Stimulated activated naive B cell treated with anti-CD40 and anti-IgM and Interleukin-4, amounts not matched to agents 10 μg/mL and 1 μg/mL and 100 μg/mL, for 72 hours (primary cell): ENCODE measurements at regions not wholly inside any gene's neighbourhood (a gene's known extent, or its start where the extent isn't known, plus 50 kb on each side); places are given as distances from the start of the nearest gene placed in this dataset.

Experiments
- ATAC-seq, 2 donors: fragments of 150-1000 bp; cut with Tn5 transposase; replicated peaks; 2 replicates each; pipeline ENCODE4 v1.10.0; 2021; ENCODE audit warnings: moderate library complexity in 1 of 2
- DNase-seq: peaks from one replicate; pipeline ENCODE4 v3.0.0; 2021
- H3K27ac Mint-ChIP-seq: one replicate; pipeline ENCODE4 v1.8.0; 2022; ENCODE audit warnings: mild to moderate bottlenecking, mixed read lengths
- H3K27me3 Mint-ChIP-seq, 2 donors: one replicate each; pipeline ENCODE4 v1.8.0; 2022; ENCODE audit warnings: mixed read lengths in 2 of 2
- H3K36me3 Mint-ChIP-seq, 2 donors: one replicate each; pipeline ENCODE4 v1.8.0; 2022; ENCODE audit warnings: mixed read lengths in 2 of 2, mild to moderate bottlenecking in 1 of 2
- H3K4me1 Mint-ChIP-seq, 2 donors: one replicate each; pipeline ENCODE4 v1.8.0; 2022; ENCODE audit warnings: mixed read lengths in 2 of 2, mild to moderate bottlenecking in 1 of 2
- H3K4me3 Mint-ChIP-seq, 2 donors: one replicate each; pipeline ENCODE4 v1.8.0; 2022; ENCODE audit warnings: mild to moderate bottlenecking in 2 of 2, mixed read lengths in 2 of 2, moderate library complexity in 1 of 2
- H3K9me3 Mint-ChIP-seq, 2 donors: one replicate each; pipeline ENCODE4 v1.8.0; 2022; ENCODE audit warnings: mixed read lengths in 2 of 2, mild to moderate bottlenecking in 1 of 2

GRCh38 chr15:77557564-77557963 lies 75.1 kb downstream of the LINGO1 start:
- H3K4me1 Mint-ChIP-seq, result peaks cover 0 to 3% of the 10 kb centered on the region in 2 donors
- DNase-seq (no peak), ATAC-seq (no peak)
- H3K36me3 Mint-ChIP-seq, result no peaks in the 10 kb centered on the region
- peaks cover 21 to 43% of the 10 kb centered on the region in 2 donors for H3K27me3 Mint-ChIP-seq
- H3K27ac Mint-ChIP-seq, result no peak overlapping the region
- no peaks in the 10 kb centered on the region for H3K9me3 Mint-ChIP-seq
- H3K4me3 Mint-ChIP-seq, result no peak overlapping the region

DNA sequence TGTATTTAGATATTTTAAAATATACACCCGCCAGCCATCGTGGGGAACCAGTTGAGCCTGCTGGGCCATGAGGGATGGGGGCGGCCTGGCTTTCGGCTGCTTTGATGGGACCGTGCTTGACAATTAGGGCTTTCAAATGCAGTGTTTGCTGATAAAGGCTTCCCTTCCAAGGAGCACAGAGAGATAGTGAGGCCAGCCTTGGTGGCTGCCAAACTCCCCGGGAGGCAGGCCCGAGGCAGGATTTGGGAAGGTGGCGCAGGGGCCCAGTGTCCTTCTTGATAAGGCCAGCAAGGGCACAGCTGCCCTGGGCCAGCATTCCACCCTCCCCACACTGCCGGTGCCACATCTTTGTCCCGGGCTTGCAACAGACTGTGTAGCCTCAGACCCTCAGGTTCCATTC lies 75.6 kb downstream of the LINGO1 start:
- DNase-seq (no peak), ATAC-seq (no peak)
- Mint-ChIP-seq H3K27ac (no peak overlapping the region), H3K9me3 (no peaks in the 10 kb centered on the region), H3K36me3 (no peaks in the 10 kb centered on the region), H3K4me1 (peaks cover 0 to 3% of the 10 kb centered on the region in 2 donors), H3K27me3 (peaks cover 21 to 41% of the 10 kb centered on the region in 2 donors), H3K4me3 (no peak overlapping the region)

GRCh38 chr15:77556622-77557021 lies 76.1 kb downstream of the LINGO1 start:
- DNase-seq, result no peak

GRCh38 chr15:77555232-77555631 lies 77.5 kb downstream of the LINGO1 start:
- ATAC-seq, result no peak
- DNase-seq, result no peak
- H3K36me3 Mint-ChIP-seq, result no peaks in the 10 kb centered on the region
- no peaks in the 10 kb centered on the region for H3K9me3 Mint-ChIP-seq
- H3K27ac Mint-ChIP-seq, result no peak overlapping the region
- no peak overlapping the region for H3K4me3 Mint-ChIP-seq
- H3K27me3 Mint-ChIP-seq, result peaks cover 7 to 24% of the 10 kb centered on the region in 2 donors
- H3K4me1 Mint-ChIP-seq, result peaks cover 0 to 3% of the 10 kb centered on the region in 2 donors

More at GRCh38 chr15:77556622-77557021, 76.1 kb downstream of the LINGO1 start:
- no peaks in the 10 kb centered on the region for H3K36me3 Mint-ChIP-seq
- no peaks in the 10 kb centered on the region for H3K9me3 Mint-ChIP-seq
- ATAC-seq, result no peak
- peaks cover 0 to 3% of the 10 kb centered on the region in 2 donors for H3K4me1 Mint-ChIP-seq
- no peak overlapping the region for H3K4me3 Mint-ChIP-seq
- H3K27ac Mint-ChIP-seq, result no peak overlapping the region
- peaks cover 21 to 38% of the 10 kb centered on the region in 2 donors for H3K27me3 Mint-ChIP-seq

DNA sequence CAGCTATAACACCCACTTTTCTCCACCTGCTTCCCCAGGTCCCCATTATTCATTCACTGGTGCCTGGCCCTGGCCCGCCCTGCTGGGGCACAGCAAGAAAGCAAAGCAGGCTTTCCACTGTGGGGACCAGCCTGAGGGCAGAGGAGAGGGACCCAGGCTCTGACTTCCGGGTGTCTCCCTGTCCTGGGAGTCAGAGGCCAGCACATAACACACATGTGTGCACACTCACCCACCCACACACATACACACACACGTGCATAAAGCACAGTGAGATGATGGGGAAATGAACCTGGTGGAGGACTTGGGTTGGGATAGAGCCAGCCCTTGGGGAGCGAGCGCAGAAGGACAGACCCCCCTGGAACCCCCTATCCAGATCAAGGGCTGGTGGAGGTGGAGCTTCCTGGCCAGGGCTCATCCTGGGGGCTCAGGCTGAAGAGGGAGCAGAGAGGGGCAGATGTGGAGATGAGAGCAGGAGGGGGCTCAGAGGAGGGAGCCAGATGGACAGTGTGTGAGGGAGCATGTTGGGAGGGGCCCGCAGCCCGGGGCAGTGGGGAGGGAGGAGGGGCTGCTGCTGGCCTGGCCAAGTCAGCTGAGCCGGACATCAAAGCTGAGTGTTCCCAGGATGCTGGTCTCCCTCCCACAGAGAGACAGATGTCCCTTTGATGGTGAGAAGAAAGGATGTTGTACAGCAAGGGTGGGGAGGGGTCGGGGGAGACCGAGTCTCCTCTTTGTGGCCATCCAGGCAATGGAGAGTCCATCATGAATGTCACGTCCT lies 78.2 kb downstream of the LINGO1 start:
- Mint-ChIP-seq H3K9me3 (no peaks in the 10 kb centered on the region), H3K27ac (no peak overlapping the region), H3K4me3 (no peak overlapping the region), H3K4me1 (peaks cover 0 to 3% of the 10 kb centered on the region in 2 donors), H3K36me3 (no peaks in the 10 kb centered on the region), H3K27me3 (peaks cover 0 to 16% of the 10 kb centered on the region in 2 donors)
- DNase-seq (no peak), ATAC-seq (no peak)

GRCh38 chr15:77553695-77554094 lies 79.0 kb downstream of the LINGO1 start:
- Mint-ChIP-seq H3K4me1 (peaks cover 5 to 8% of the 10 kb centered on the region in 2 donors), H3K4me3 (no peak overlapping the region), H3K9me3 (no peaks in the 10 kb centered on the region), H3K27me3 (peaks cover 0 to 8% of the 10 kb centered on the region in 2 donors), H3K27ac (no peak overlapping the region), H3K36me3 (no peaks in the 10 kb centered on the region)
- ATAC-seq (no peak), DNase-seq (no peak)

GRCh38 chr15:77553257-77553656 lies 79.5 kb downstream of the LINGO1 start:
- DNase-seq (no peak), ATAC-seq (no peak)
- Mint-ChIP-seq H3K4me1 (peaks cover 9 to 10% of the 10 kb centered on the region in 2 donors), H3K9me3 (no peaks in the 10 kb centered on the region), H3K27me3 (peaks cover 0 to 5% of the 10 kb centered on the region in 2 donors), H3K4me3 (no peak overlapping the region), H3K27ac (no peak overlapping the region), H3K36me3 (no peaks in the 10 kb centered on the region)

DNA sequence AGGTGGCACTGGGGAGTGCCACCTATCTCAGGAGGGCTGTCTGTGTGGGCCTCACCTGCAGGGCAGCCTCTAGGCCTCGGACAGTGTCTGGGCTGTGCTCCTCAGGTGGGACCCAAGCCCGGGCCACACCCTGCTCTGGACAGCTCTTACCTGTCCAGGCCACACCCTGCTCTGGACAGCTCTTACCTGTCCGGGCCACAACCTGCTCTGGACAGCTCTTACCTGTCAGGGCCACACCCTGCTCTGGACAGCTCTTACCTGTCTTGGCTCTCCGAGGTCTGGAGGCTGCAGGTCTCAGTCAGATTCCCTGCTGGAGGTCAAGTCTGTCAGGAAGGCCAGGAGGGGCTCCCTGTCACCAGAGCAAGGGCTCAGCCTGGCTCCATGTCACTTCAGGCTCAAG lies 80.6 kb downstream of the LINGO1 start:
- peaks cover 0 to 3% of the 10 kb centered on the region in 2 donors for H3K36me3 Mint-ChIP-seq
- DNase-seq, result no peak
- no peak overlapping the region for H3K27ac Mint-ChIP-seq
- H3K9me3 Mint-ChIP-seq, result peaks cover 0 to 3% of the 10 kb centered on the region in 2 donors
- no peak for ATAC-seq
- H3K4me3 Mint-ChIP-seq, result no peak overlapping the region
- H3K4me1 Mint-ChIP-seq, result peaks cover 11% of the 10 kb centered on the region in 2 donors
- peaks cover 0 to 5% of the 10 kb centered on the region in 2 donors for H3K27me3 Mint-ChIP-seq

- Mint-ChIP-seq H3K27me3 (peaks cover under 1 to 5% of the 10 kb centered on the region in 2 donors), H3K27ac (no peak overlapping the region), H3K36me3 (peaks cover 0 to 3% of the 10 kb centered on the region in 2 donors), H3K4me1 (peaks cover 11 to 12% of the 10 kb centered on the region in 2 donors), H3K4me3 (no peak overlapping the region), H3K9me3 (peaks cover 0 to 3% of the 10 kb centered on the region in 2 donors)
- ATAC-seq, result no peak
- no peak for DNase-seq
Observed at GRCh38 chr15:77550301-77551251, 82.1 kb downstream of the LINGO1 start.

DNA sequence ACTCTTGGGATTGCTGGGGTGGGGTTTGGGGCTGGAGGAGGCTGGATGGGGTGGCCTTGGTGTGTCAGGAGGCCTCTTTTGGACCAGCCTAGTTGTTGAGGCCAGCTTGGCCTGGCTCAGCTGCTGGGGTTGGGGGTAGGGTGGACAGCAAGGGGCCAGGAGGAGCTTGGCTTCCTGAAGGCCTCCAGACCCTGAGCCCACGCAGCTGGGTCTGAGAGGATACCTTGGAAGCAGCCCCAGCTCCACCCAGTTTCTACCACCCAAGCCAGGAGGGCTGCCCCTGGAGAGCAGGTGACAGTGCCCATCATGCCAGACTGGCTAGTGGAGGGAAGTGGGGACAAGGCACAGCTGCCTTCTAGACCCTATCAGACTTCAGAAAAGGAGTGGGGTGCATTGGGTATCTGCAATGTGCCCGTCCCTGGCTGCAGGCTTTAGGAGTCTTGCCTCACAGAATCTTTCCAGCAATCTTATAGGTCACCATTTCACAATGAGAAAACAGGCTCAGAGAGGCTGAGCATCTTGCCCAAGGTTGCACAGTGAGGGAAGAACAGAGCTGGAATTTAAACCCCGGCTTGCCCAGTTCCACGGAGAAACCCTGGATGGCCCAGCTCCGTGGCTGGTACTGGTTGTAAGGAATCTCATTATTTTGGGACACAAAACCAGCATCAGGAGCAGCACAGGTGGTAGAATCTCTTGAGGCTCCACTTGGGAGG lies 83.0 kb downstream of the LINGO1 start:
- Mint-ChIP-seq H3K27ac (no peak overlapping the region), H3K4me1 (peaks cover 11 to 12% of the 10 kb centered on the region in 2 donors), H3K27me3 (peaks cover 4 to 5% of the 10 kb centered on the region in 2 donors), H3K4me3 (no peak overlapping the region), H3K9me3 (peaks cover 0 to 3% of the 10 kb centered on the region in 2 donors), H3K36me3 (peaks cover 0 to 3% of the 10 kb centered on the region in 2 donors)
- DNase-seq, result no peak
- ATAC-seq, result no peak

DNA sequence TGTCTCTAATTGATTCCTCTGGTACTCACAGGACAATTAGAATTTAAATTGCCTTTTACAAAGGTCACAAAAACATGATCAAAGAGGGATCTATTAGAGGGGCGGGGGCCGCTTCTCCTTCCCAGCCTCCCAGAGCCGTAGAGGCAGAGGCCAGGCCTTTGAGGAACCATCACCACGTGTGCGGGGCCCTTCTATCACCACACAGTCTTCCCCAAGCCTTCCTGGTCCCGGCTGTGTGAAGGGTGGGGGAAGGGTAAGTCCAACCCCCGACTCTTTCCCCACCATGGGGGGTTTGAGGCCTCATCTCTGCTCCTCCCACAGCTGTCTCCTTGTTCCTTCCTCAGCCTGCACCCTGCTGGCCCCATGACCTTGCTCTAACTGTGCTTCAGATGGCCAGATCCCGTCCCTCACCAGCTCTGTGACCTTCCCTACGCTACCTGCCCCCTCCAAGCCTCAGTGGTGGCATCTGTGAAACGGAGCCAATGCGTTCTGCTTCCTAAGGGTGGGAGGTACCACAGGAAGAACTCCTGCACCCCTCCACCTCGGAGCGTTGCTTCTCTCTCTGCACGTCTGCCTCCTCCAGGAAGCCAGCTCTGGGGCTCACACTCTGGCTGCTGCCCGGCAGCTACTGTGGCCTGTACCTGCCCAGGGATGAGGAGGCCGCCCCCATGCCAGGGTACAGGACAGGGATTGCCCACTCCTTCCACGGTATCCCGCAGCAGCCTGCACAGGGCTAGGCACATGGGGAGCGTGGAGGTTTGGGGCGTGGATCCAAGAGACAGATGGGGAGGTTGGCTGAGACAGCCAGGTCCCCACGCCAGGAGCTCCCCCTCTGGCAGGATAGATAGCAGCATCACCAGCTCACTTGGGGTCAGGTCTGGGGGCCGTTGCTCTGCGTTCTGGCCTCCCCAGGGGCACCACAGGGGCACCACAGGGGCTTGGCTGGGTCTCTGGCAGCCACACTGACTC lies 83.8 kb downstream of the LINGO1 start:
- H3K4me3 Mint-ChIP-seq, result no peak overlapping the region
- H3K36me3 Mint-ChIP-seq, result peaks cover 0 to 3% of the 10 kb centered on the region in 2 donors
- peaks cover 9 to 12% of the 10 kb centered on the region in 2 donors for H3K4me1 Mint-ChIP-seq
- peaks cover 0 to 4% of the 10 kb centered on the region in 2 donors for H3K27me3 Mint-ChIP-seq
- ATAC-seq (no peak), DNase-seq (no peak)
- H3K27ac Mint-ChIP-seq, result peak overlapping the region; percentile 32
- peaks cover 0 to 3% of the 10 kb centered on the region in 2 donors for H3K9me3 Mint-ChIP-seq

DNA sequence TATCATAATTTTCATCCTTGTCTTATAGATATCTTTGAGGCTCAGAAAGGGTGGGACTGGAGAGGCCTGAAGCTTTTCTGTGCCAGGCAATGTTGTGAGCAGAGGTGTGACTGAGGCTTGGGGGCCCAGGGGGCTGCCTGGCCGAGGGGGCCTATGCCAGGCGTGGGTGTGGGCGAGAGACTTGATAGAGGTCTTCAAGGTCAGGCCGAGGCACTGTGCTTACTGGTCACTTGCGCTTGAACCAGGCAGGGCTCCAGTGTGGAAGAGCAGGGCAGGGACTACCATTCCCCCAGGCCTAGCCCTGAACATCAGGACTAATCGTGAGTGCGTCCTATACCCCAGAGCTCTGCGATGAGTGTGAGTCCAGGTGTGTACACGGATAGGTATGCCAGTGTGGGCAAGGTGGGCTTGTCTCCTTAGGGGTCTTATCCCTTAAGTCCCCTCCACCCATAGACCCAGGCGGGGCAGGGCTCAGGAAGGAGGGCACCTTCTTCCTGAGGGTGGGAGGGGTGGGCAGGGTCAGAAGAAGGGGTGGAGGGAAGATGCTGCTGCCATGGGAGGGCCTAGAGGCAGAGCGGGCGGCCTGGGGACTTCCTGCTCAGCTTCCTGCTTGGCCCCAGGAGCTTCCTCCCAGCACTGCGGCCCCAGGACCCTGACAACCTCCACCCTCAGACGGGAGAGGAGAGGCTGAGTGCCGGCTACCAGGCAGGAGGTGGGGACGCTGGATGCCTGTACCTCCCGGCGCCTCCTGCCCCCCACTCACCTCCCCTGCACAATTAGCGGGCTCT lies 84.7 kb downstream of the LINGO1 start:
- H3K4me3 Mint-ChIP-seq, result no peak overlapping the region
- peak overlapping the region; percentile 32 for H3K27ac Mint-ChIP-seq
- peaks cover 14 to 21% of the 10 kb centered on the region in 2 donors for H3K4me1 Mint-ChIP-seq
- H3K27me3 Mint-ChIP-seq, result peaks cover 0 to 4% of the 10 kb centered on the region in 2 donors
- H3K36me3 Mint-ChIP-seq, result peaks cover 0 to 3% of the 10 kb centered on the region in 2 donors
- DNase-seq (no peak), ATAC-seq (no peak)
- peaks cover 0 to 3% of the 10 kb centered on the region in 2 donors for H3K9me3 Mint-ChIP-seq
